Activated CD8-positive, alpha-beta memory T cell treated with anti-CD3 and anti-CD28 coated beads for 1 hour (primary cell): ENCODE measurements at regions not wholly inside any gene's neighbourhood (a gene's known extent, or its start where the extent isn't known, plus 50 kb on each side); places are given as distances from the start of the nearest gene placed in this dataset.
"Not testable (repeated sequence)": the region's sequence is repeated elsewhere in the genome, so short reads cannot be mapped to it uniquely, and the experiment has no call there.

Source experiments
- DNase-seq, 2 donors: peaks; one replicate each; pipeline ENCODE4 v3.0.0-alpha.2; 2020; ENCODE audit warnings: low read depth in 1 of 2; ENCODE audit errors: extremely low read depth in 1 of 2

DNA sequence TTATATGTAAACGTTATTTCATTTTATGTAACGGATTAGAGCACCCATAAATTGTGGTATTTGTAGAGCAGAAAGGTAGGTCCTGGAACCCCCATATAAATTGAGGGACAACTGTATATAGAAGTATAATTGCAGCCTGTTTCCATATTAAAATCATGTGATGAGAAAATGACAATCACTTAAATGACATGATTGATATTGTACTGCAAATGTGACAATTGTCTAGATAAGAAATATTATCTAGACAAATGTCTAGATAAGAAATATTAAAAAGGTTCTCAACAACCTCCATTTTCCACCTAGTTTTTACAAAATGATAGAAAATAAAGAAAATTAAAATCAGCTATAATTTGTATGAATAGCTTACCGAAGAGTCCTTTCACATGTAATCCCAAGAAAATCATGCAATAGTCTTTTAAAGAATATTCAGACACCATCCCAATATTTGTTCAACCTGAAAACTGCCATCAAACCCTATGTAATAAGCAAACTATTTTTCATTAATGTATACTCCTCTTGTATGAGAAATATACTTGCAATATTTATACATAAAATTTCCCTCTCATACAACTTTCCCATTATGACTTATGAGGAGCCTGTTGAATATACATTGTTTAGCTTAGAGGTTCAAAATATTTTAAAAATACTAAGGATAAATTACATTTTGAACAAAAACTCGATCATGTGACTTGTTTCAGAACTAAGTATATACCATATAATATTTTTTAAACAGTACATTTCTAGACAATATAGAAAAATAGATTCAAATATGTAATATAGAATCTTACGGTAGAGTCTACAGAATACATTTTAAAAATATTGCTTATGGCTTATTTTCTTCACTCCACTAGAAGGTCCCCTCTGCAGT is 153.2 kb downstream of the CRPPA start:
- DNase-seq, result no peak

DNA sequence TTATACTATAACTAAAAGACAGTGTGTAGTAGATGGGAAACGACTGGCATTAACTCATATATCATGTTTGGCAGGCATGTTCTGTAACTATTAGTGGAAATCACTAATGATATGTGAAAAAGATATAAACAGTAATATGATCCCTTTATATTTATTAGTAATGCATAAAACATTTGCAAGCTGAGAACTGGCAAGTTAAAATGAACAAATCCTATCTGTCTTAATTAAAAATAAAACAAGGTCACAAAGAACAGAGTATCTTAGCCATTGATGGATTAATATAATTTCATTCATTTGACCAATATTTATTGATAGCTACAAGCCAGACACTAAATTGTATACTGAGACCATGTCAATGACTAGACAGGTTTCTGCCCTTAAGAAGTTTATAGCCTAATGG is 154.5 kb downstream of the CRPPA start:
- DNase-seq, result no peak

- not testable (repeated sequence) for DNase-seq
Observed at GRCh38 chr7:16266470-16266869, 154.9 kb downstream of the CRPPA start.

DNA sequence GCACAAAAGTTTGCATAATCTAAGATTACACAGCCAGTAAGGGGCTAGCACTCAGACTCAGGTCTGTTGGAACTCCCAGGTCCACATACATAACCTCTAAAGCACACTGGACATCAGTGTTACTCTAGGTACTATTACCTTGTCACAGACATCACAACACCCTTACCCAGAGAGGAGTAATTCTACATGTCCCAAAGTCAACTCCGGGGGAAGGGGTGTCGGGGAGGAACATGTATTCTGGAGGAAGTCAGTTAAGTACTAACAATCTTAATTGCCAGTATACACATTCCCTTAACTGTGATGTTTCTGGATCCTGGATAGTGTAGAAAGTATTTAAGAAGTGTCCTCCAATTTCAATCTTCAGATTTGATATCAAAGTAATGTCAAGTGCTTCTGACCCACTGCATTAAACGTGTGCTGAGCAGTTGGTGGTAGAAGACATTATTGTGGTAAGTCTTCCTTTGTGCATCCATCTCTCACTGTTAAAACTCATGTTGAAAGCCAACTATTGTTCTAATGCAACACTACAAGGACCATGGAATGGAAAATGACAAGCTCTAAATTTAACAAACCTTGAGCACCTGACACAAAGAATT is 155.4 kb downstream of the CRPPA start:
- DNase-seq, result no peak

GRCh38 chr7:16264823-16265804 is 156.2 kb downstream of the CRPPA start:
- DNase-seq, result no peak

DNA sequence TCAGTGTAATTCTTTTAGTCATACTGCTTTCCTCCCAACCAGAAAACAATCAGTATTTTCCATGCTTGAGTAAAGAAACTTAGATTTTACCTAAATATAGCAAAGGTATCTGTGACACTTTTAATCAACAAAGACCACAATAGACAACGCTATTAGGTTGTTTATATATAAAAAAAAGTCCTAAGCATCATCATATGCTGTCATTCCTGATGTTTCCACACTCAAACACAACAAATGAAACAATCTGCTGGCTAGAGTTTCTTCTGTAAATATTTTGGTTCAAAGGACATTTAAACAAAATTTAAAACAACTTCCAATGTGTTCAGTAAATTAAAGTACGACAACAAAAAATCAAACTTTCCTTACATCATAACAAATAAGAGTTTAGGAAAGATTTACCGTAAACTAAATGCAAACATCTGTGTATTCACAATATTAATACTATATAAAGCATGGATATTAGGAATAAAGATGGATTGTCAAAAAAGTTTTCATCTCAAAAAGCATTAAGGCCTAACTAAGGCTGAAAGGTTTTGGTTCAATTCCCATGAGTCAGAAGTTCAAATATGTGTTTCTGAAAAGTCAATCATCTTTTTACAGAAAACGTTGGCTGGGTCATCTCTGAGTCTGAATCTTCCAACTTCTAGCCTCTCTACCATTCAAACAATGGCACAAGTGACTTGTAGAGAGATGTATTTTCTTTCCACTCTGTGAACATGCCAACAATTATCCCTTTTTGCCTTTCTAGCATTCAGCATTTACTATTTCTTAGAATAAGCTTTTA is 157.1 kb downstream of the CRPPA start:
- no peak for DNase-seq

DNA sequence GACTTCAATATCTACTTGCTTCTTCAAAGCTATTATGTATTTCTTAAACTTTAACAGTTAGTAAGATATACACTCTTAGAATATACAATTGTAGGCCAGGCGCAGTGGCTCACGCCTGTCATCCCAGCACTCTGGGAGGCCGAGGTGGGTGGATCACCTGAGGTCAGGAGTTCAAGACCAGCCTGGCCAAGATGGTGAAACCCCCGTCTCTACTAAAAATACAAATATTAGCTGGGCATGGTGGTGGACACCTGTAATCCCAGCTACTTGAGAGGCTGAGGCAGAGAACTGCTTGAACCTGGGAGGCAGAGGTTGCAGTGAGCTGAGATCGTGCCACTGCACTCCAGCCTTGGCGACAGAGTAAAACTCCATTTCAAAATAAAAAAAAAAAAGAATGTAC is 158.0 kb downstream of the CRPPA start:
- DNase-seq, result not testable (repeated sequence)

DNA sequence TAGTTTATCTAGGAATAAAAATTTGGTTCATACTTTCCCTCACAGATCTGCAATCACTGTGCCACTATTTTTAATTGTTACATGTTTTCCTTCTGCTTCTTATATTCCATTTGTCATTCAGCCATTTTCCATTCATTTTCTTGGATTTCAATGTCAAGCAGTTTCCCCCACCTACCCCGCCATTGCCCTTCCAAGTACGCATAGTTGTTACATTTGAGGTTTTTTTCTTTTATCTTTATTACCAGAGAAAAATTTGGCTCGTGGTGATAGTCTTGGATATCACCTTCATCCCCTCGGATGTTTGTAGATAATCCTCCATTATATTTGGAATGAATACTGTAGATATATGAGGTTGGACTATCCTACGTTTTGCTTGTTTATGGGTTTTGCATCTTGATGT is 159.7 kb downstream of the CRPPA start:
- no peak for DNase-seq

GRCh38 chr7:16261100-16261499 is 160.2 kb downstream of the CRPPA start:
- DNase-seq, result no peak

- DNase-seq, result no peak
Observed at GRCh38 chr7:16260236-16260728, 161.1 kb downstream of the CRPPA start.

DNA sequence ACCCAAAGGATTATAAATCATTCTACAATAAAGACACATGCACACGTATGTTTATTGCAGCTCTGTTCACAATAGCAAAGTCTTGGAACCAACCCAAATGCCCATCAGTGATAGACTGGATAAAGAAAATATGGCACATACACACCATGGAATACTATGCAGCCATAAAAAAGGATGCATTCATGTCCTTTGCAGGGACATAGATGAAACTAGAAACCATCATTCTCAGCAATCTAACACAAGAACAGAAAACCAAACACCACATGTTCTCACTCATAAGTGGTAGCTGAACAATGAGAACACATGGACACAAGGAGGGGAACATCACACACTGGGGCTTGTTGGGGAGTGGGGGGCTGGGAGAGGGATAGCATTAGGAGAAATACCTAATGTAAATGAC is 164.9 kb downstream of the CRPPA start:
- not testable (repeated sequence) for DNase-seq

DNA sequence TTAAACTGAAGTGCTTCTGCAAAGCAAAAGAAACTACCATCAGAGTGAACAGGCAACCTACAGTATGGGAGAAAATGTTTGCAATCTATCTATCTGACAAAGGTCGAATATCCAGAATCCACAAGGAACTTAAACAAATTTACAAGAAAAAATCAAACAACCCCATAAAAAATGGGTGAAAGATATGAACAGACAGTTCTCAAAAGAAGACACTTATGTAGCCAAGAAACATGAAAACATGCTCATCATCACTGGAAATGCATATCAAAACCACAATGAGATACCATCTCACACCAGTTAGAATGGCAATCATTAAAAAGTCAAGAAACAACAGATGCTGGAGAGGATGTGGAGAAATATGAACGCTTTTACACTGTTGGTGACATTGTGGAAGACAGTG is 165.4 kb downstream of the CRPPA start:
- not testable (repeated sequence) for DNase-seq

- not testable (repeated sequence) for DNase-seq
Observed at GRCh38 chr7:16250655-16251054, 170.7 kb downstream of the CRPPA start.

- DNase-seq, result not testable (repeated sequence)
Observed at GRCh38 chr7:16249204-16249603, 172.1 kb downstream of the CRPPA start.

DNA sequence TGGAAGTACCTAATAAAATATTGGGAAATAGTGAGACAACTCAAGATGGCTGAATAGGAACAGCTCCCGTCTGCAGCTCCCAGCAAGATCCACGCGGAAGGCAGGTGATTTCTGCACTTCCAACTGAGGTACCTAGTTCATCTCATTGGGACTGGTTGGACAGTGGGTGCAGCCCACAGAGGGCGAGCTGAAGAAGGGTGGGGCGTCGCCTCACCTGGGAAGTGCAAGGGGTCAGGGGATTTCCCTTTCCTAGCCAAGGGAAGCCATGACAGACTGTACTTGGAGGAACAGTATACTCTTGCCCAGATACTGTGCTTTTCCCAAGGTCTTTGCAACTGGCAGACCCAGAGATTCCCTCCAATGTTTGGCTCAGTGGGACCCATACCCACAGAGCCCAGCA is 172.8 kb downstream of the CRPPA start:
- DNase-seq, result not testable (repeated sequence)

GRCh38 chr7:16244469-16244868 is 176.9 kb downstream of the CRPPA start:
- DNase-seq, result no peak

DNA sequence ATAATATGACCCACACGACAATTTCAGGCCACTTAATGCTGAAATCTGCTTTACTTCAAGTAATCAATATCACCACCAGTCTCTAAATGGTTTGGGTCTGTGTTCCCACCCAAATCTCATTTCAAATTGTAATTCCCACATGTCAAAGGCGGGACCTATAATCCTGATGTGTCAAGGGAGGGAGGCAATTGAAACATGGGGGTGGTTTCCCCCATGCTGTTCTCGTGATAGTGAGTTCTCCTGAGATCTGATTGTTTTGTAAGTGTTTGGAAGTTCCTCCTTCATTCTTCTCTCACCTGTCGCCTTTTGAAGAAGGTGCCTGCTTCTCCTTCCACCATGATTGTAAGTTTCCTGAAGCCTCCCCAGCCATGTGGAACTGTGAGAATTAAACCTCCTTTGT is 178.4 kb downstream of the CRPPA start:
- DNase-seq, result no peak

DNA sequence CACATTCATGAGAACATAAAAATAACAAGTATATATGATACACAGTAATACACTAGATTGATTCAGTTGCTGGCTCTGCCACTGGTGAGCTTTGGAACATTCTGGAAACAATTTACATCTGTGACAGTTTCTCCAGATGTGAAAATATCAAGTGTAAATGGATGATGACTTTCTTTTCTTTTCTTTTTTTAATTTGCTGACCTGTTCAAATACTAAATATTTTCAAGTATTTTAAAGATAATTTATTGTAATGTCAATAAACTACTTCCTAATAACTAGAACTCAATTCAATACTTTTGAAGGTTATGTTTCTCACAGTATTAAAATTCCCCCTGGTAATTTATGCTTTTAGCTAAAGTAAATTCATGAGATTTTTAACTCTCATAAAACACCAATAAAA is 180.3 kb downstream of the CRPPA start:
- DNase-seq, result no peak

DNA sequence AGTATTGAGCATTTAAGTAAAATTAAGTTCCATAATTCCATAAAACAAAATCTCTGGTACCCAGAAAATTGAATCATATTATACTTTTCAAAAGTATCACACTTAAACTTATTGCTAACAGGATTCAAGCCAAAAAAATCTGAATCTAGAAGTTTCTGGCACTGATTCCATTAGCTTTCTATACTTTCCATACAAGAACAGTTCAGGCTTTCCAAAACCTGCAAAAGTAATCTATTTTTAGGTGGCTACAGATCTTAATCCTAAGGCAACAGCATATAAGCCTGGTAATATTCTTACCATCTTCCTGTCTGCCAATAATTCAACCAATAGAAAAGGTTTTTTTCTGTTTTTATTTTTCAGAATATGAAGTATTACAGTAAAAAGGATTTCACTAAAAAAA is 185.0 kb downstream of the CRPPA start:
- no peak for DNase-seq
